ENCODE measurements at regions not wholly inside any gene's neighbourhood (a gene's known extent, or its start where the extent isn't known, plus 50 kb on each side); places are given as distances from the start of the nearest gene placed in this dataset.

GRCh38 chr5:4375640-4376039 is 764.5 kb upstream of the ADAMTS16 start:
- Mint-ChIP-seq H3K9me3 (peaks cover 12% of the 10 kb centered on the region), H3K36me3 (peaks cover 6% of the 10 kb centered on the region), H3K4me1 (peaks cover 19% of the 10 kb centered on the region), H3K27me3 (ENCODE audit: low read depth) (no peaks in the 10 kb centered on the region), H3K4me3 (no peak overlapping the region), H3K27ac (no peak overlapping the region)
- TF ChIP-seq, protein P1, sequence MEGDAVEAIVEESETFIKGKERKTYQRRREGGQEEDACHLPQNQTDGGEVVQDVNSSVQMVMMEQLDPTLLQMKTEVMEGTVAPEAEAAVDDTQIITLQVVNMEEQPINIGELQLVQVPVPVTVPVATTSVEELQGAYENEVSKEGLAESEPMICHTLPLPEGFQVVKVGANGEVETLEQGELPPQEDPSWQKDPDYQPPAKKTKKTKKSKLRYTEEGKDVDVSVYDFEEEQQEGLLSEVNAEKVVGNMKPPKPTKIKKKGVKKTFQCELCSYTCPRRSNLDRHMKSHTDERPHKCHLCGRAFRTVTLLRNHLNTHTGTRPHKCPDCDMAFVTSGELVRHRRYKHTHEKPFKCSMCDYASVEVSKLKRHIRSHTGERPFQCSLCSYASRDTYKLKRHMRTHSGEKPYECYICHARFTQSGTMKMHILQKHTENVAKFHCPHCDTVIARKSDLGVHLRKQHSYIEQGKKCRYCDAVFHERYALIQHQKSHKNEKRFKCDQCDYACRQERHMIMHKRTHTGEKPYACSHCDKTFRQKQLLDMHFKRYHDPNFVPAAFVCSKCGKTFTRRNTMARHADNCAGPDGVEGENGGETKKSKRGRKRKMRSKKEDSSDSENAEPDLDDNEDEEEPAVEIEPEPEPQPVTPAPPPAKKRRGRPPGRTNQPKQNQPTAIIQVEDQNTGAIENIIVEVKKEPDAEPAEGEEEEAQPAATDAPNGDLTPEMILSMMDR (IDR thresholded peaks at IDR 0.05; ENCODE audit: unreplicated experiment) = no peak
- no peak for DNase-seq (ENCODE audit: low spot score in 2 of 2, unreplicated experiment in 2 of 2)

- Mint-ChIP-seq H3K9me3 (peaks cover 8% of the 10 kb centered on the region), H3K27me3 (ENCODE audit: low read depth) (no peaks in the 10 kb centered on the region), H3K36me3 (peaks cover 6% of the 10 kb centered on the region), H3K27ac (peak overlapping the region; percentile 86), H3K4me3 (no peak overlapping the region), H3K4me1 (peaks cover 58% of the 10 kb centered on the region)
- TF ChIP-seq, protein P1 (IDR thresholded peaks at IDR 0.05; ENCODE audit: unreplicated experiment) = no peak
- no peak for DNase-seq (ENCODE audit: low spot score in 2 of 2, unreplicated experiment in 2 of 2)
Observed at GRCh38 chr5:4383102-4383501, 757.0 kb upstream of the ADAMTS16 start.

DNA sequence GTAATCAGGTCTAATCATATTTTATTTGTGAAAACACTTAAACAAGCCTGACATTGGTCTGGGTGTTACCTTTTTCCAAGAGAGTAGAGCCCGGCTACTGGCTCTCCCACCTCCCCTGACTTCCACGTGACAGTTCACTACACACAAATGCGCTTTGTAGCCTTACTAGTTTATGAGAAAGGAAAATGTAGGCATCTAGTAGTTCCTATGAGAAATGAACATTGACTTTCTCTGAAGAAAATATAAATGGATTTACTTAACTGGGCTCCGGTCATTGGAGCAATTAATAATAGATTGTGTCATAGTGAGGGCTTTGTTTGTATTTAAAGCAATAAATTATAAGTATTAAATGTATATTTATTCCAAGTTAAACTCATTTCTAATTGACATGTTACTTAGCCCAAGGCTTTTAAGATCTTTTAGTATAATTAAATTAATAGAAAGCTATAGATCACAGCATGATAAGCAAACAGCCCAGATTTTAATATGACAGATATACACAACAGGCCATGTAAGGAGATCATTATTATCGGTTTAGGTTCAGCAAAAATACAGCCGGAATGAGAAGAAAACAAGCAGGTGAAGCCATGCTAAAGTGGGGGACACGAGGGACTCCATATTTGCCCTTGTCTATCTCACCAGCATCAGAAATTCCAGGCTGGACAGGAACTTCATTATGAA is 756.5 kb upstream of the ADAMTS16 start:
- Mint-ChIP-seq H3K4me1 (peaks cover 62% of the 10 kb centered on the region), H3K9me3 (peaks cover 4% of the 10 kb centered on the region), H3K4me3 (no peak overlapping the region), H3K27me3 (ENCODE audit: low read depth) (no peaks in the 10 kb centered on the region), H3K27ac (peak overlapping the region; percentile 86), H3K36me3 (peaks cover 3% of the 10 kb centered on the region)
- TF ChIP-seq, protein P1 (IDR thresholded peaks at IDR 0.05; ENCODE audit: unreplicated experiment) = no peak
- DNase-seq (ENCODE audit: low spot score in 2 of 2, unreplicated experiment in 2 of 2) = no peak

DNA sequence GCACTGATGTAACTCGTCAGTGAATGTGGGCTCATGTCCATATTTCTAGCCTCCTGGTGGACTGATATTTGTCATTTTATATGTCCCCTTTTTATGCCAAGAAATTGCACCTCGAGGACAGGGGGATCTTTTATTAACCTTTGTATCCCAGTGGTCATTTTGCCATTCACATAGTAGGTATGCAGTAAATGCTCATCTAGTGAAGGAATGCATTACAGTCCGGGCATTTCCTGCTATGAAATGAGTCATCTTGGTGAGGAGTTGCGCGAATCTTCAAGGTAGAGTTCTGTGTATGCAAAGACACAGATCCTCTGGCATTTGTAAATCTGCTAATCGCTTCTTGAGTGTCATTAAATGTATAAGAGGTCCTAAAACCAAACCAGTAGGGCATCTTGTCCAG is 755.5 kb upstream of the ADAMTS16 start:
- H3K36me3 Mint-ChIP-seq = peaks cover 2% of the 10 kb centered on the region
- TF ChIP-seq, protein P1 (IDR thresholded peaks at IDR 0.05; ENCODE audit: unreplicated experiment) = no peak
- no peak for DNase-seq (ENCODE audit: low spot score in 2 of 2, unreplicated experiment in 2 of 2)
- no peaks in the 10 kb centered on the region for H3K27me3 Mint-ChIP-seq (ENCODE audit: low read depth)
- H3K4me1 Mint-ChIP-seq = peaks cover 64% of the 10 kb centered on the region
- peak overlapping the region; percentile 73 for H3K27ac Mint-ChIP-seq
- H3K4me3 Mint-ChIP-seq = no peak overlapping the region
- peaks cover 5% of the 10 kb centered on the region for H3K9me3 Mint-ChIP-seq

DNA sequence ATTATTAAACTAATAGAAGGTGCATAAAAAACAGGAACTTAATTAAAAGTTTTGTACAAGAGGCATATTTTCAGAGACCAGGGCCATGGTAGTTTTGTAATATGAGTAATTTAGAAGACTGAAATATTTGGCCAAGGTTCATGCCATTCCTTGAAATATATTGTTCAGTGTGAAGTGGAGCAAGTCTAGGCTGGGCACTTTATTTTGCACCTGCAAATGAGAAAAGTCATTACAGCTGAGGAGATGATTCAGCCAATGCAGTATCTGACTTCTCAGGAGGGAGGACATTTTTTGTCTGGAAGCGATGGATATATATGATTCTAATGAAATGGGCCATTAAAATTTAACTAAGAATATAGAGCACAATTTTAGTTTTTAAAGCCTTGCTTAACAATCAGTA is 754.0 kb upstream of the ADAMTS16 start:
- no peak for DNase-seq (ENCODE audit: low spot score in 2 of 2, unreplicated experiment in 2 of 2)
- H3K27me3 Mint-ChIP-seq (ENCODE audit: low read depth) = no peaks in the 10 kb centered on the region
- H3K36me3 Mint-ChIP-seq = peaks cover 2% of the 10 kb centered on the region
- TF ChIP-seq, protein P1 (IDR thresholded peaks at IDR 0.05; ENCODE audit: unreplicated experiment) = no peak
- H3K9me3 Mint-ChIP-seq = peaks cover 10% of the 10 kb centered on the region
- peak overlapping the region; percentile 71 for H3K27ac Mint-ChIP-seq
- no peak overlapping the region for H3K4me3 Mint-ChIP-seq
- H3K4me1 Mint-ChIP-seq = peaks cover 60% of the 10 kb centered on the region
